SU-DHL-6 (cell line): ENCODE measurements at regions not wholly inside any gene's neighbourhood (a gene's known extent, or its start where the extent isn't known, plus 50 kb on each side); places are given as distances from the start of the nearest gene placed in this dataset.

ENCODE experiments used
- CTCF ChIP-seq: fragments of 200-600 bp; sonication (generic); IDR thresholded peaks from one replicate; pipeline ENCODE4 v1.5.1; 2017; ENCODE audit warnings: antibody characterized with exemption, mild to moderate bottlenecking, low read length, moderate library complexity; ENCODE audit not compliant: insufficient read depth, poor library complexity, severe bottlenecking
- EZH2phosphoT487 ChIP-seq: fragments of 200-600 bp; sonication (generic), shearing (Covaris generic); conservative IDR thresholded peaks from 2 replicates; pipeline ENCODE4 v1.6.1; 2018; ENCODE audit warnings: mild to moderate bottlenecking, antibody characterized with exemption, low read length, moderate library complexity, mixed read lengths

- TF ChIP-seq CTCF = no peak
- TF ChIP-seq EZH2phosphoT487 = no peak
Observed at GRCh38 chr13:30126903-30127428, 180.4 kb downstream of the KATNAL1 start.
